H1 (cell line): ENCODE measurements at regions not wholly inside any gene's neighbourhood (a gene's known extent, or its start where the extent isn't known, plus 50 kb on each side); places are given as distances from the start of the nearest gene placed in this dataset.

ENCODE experiments used
- CHD2 ChIP-seq: IDR thresholded peaks from 2 replicates; pipeline ENCODE4 v1.6.1; 2012; ENCODE audit warnings: low read length, improper control_type of control experiment
- RXRA ChIP-seq: IDR thresholded peaks from 2 replicates; pipeline ENCODE4 v1.6.1; 2011; ENCODE audit warnings: low read depth, mild to moderate bottlenecking, low read length, moderate library complexity; ENCODE audit not compliant: insufficient read depth
- TF ChIP-seq, protein P1 (sequence below): IDR thresholded peaks from 2 replicates; pipeline ENCODE4 v1.6.1; 2012; ENCODE audit warnings: low read length, inconsistent platforms
- TF ChIP-seq, protein P2 (sequence below): IDR thresholded peaks from 2 replicates; pipeline ENCODE4 v1.6.1; 2011; ENCODE audit warnings: low read depth, mild to moderate bottlenecking, low read length; ENCODE audit not compliant: insufficient read depth

DNA sequence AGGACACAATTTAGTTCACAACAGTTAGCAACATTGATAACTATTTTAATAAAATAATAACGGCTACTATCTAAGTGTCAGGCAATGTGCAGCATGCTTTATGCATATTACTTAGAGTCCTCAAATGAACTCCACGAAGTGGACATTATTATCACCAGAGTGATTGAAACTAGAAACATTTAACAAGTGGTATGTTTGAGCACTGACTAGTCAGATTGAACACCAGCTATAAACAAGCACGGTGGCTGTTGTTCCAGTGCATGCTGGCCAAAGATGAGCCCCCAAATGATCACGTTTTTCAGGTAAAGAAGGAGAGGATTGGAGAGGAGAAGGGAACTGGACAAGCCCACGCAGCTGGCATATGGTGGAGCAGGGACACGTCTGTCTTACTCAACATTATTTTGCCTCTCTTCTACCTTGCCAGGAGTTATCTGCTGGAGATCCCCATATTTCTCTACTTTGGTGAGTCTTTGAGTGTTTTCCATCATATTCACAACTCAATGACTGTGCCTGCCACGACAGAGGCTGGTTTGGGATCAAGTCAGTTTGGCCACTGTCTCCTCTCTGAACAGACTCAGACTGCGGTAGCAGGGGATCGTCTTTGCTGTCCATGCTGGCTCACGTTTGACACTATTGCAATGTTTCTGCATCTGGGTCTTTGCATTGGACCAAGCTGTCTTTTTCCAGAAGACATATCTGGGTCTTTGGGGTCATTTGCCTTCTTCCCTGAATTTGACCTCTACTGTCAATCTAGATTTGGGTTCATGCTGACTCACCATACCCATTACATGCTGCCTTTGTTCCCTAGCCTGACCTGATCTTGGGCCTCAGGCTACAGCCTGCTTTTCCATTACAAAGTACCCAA, 66.0 kb upstream of the ACSL3 start (continued):
- TF ChIP-seq, protein P1, sequence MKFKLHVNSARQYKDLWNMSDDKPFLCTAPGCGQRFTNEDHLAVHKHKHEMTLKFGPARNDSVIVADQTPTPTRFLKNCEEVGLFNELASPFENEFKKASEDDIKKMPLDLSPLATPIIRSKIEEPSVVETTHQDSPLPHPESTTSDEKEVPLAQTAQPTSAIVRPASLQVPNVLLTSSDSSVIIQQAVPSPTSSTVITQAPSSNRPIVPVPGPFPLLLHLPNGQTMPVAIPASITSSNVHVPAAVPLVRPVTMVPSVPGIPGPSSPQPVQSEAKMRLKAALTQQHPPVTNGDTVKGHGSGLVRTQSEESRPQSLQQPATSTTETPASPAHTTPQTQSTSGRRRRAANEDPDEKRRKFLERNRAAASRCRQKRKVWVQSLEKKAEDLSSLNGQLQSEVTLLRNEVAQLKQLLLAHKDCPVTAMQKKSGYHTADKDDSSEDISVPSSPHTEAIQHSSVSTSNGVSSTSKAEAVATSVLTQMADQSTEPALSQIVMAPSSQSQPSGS: no peak
- TF ChIP-seq RXRA (0 out of 2 replicates have a peak, but pooled peaks have one; percentile 42), CHD2 (no peak)
- TF ChIP-seq, protein P2, sequence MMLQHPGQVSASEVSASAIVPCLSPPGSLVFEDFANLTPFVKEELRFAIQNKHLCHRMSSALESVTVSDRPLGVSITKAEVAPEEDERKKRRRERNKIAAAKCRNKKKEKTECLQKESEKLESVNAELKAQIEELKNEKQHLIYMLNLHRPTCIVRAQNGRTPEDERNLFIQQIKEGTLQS: no peak
